ENCODE measurements at regions not wholly inside any gene's neighbourhood (a gene's known extent, or its start where the extent isn't known, plus 50 kb on each side); places are given as distances from the start of the nearest gene placed in this dataset.

GRCh38 chr3:157759311-157759710 is 256.1 kb upstream of the VEPH1 start:
- ATAC-seq, result no peak
- intact Hi-C loops (cut with DNase I, micrococcal nuclease), result no loop called here
- DNase-seq, result no peak

- no peak for ATAC-seq
- no peak for DNase-seq
- intact Hi-C loops (cut with DNase I, micrococcal nuclease), result no loop called here
These were observed 252.0 kb upstream of the VEPH1 start for GRCh38 chr3:157755233-157755632.

GRCh38 chr3:157754451-157754850 is 251.2 kb upstream of the VEPH1 start:
- DNase-seq, result no peak
- intact Hi-C loops (cut with DNase I, micrococcal nuclease), result no loop called here
- ATAC-seq, result no peak

- no peak for DNase-seq
These were observed 250.5 kb upstream of the VEPH1 start for GRCh38 chr3:157753787-157754136.

GRCh38 chr3:157752956-157753786 is 250.0 kb upstream of the VEPH1 start:
- ATAC-seq (no peak), DNase-seq (no peak)
- intact Hi-C loops (cut with DNase I, micrococcal nuclease), result no loop called here

More at GRCh38 chr3:157753787-157754136, 250.5 kb upstream of the VEPH1 start:
- intact Hi-C loops (cut with DNase I, micrococcal nuclease), result no loop called here
- ATAC-seq, result no peak

GRCh38 chr3:157752554-157752953 is 249.3 kb upstream of the VEPH1 start:
- DNase-seq, result no peak
- ATAC-seq, result no peak
- intact Hi-C loops (cut with DNase I, micrococcal nuclease), result no loop called here

GRCh38 chr3:157751386-157751785 is 248.2 kb upstream of the VEPH1 start:
- DNase-seq, result no peak
- intact Hi-C loops (cut with DNase I, micrococcal nuclease), result no loop called here
- ATAC-seq, result no peak

- no peak for ATAC-seq
- intact Hi-C loops (cut with DNase I, micrococcal nuclease), result no loop called here
- DNase-seq, result no peak
These were observed 243.2 kb upstream of the VEPH1 start for GRCh38 chr3:157746391-157746790.

GRCh38 chr3:157741607-157742006 is 238.4 kb upstream of the VEPH1 start:
- DNase-seq (no peak), ATAC-seq (no peak)
- intact Hi-C loops (cut with DNase I, micrococcal nuclease), result no loop called here

- DNase-seq (no peak), ATAC-seq (no peak)
- intact Hi-C loops (cut with DNase I, micrococcal nuclease), result no loop called here
These were observed 235.2 kb upstream of the VEPH1 start for GRCh38 chr3:157738441-157738840.

- intact Hi-C loops (cut with DNase I, micrococcal nuclease), result no loop called here
- no peak for ATAC-seq
- DNase-seq, result no peak
These were observed 215.6 kb upstream of the VEPH1 start for GRCh38 chr3:157718800-157719199.

GRCh38 chr3:157713101-157713500 is 209.9 kb upstream of the VEPH1 start:
- intact Hi-C loops (cut with DNase I, micrococcal nuclease), result no loop called here
- ATAC-seq, result no peak
- no peak for DNase-seq

- ATAC-seq, result no peak
- intact Hi-C loops (cut with DNase I, micrococcal nuclease), result no loop called here
- DNase-seq, result no peak
These were observed 202.0 kb upstream of the VEPH1 start for GRCh38 chr3:157705258-157705657.

- ATAC-seq (no peak), DNase-seq (no peak)
- intact Hi-C loops (cut with DNase I, micrococcal nuclease), result no loop called here
These were observed 197.2 kb upstream of the VEPH1 start for GRCh38 chr3:157700405-157700804.

GRCh38 chr3:157695586-157695985 is 192.4 kb upstream of the VEPH1 start:
- no peak for DNase-seq
- intact Hi-C loops (cut with DNase I, micrococcal nuclease), result no loop called here
- no peak for ATAC-seq

GRCh38 chr3:157695103-157695502 is 191.9 kb upstream of the VEPH1 start:
- ATAC-seq, result no peak
- intact Hi-C loops (cut with DNase I, micrococcal nuclease), result no loop called here
- no peak for DNase-seq

GRCh38 chr3:157693762-157694161 is 190.5 kb upstream of the VEPH1 start:
- ATAC-seq (no peak), DNase-seq (no peak)
- intact Hi-C loops (cut with DNase I, micrococcal nuclease), result no loop called here

- no peak for ATAC-seq
- intact Hi-C loops (cut with DNase I, micrococcal nuclease), result no loop called here
These were observed 189.3 kb upstream of the VEPH1 start for GRCh38 chr3:157692468-157692867.

GRCh38 chr3:157683668-157684067 is 180.5 kb upstream of the VEPH1 start:
- ATAC-seq, result no peak
- intact Hi-C loops (cut with DNase I, micrococcal nuclease), result no loop called here

More at GRCh38 chr3:157692468-157692867, 189.3 kb upstream of the VEPH1 start:
- no peak for DNase-seq

GRCh38 chr3:157672061-157672460 is 168.8 kb upstream of the VEPH1 start:
- intact Hi-C loops (cut with DNase I, micrococcal nuclease), result no loop called here
- ATAC-seq, result no peak
- DNase-seq, result no peak

More at GRCh38 chr3:157683668-157684067, 180.5 kb upstream of the VEPH1 start:
- no peak for DNase-seq

GRCh38 chr3:157671656-157672055 is 168.4 kb upstream of the VEPH1 start:
- DNase-seq (no peak), ATAC-seq (no peak)
- intact Hi-C loops (cut with DNase I, micrococcal nuclease), result no loop called here

Data from left colon (tissue), 2 donors.